ENCODE measurements at regions not wholly inside any gene's neighbourhood (a gene's known extent, or its start where the extent isn't known, plus 50 kb on each side); places are given as distances from the start of the nearest gene placed in this dataset.

DNA sequence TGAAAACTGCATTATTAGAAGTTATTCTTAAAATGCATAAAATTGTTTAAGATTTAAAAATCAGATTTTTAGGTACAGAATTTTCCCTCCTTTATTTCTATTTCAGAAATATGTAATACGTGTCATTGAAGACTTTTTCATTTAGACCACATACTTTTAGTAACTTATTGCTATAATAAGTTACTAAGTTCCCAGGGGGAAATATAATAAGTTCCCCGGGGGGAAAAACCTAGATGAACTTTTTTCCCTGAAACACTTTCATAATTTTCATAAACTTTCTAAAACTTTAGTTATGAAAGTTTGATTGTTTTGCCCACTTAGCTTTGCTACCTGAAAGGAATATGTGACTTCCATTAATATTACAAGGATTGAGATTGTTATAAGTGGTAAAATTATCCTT is 1341.5 kb upstream of the IGFBP7 start:
- no peaks in the 10 kb centered on the region for H3K27me3 ChIP-seq (replicated peaks; ENCODE audit: control insufficient read depth, insufficient read depth, low read length)
- peaks cover 9% of the 10 kb centered on the region for H3K9me3 Mint-ChIP-seq (ENCODE audit: unreplicated experiment)
- TF ChIP-seq, protein P1, sequence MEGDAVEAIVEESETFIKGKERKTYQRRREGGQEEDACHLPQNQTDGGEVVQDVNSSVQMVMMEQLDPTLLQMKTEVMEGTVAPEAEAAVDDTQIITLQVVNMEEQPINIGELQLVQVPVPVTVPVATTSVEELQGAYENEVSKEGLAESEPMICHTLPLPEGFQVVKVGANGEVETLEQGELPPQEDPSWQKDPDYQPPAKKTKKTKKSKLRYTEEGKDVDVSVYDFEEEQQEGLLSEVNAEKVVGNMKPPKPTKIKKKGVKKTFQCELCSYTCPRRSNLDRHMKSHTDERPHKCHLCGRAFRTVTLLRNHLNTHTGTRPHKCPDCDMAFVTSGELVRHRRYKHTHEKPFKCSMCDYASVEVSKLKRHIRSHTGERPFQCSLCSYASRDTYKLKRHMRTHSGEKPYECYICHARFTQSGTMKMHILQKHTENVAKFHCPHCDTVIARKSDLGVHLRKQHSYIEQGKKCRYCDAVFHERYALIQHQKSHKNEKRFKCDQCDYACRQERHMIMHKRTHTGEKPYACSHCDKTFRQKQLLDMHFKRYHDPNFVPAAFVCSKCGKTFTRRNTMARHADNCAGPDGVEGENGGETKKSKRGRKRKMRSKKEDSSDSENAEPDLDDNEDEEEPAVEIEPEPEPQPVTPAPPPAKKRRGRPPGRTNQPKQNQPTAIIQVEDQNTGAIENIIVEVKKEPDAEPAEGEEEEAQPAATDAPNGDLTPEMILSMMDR (IDR thresholded peaks at IDR 0.05; ENCODE audit: insufficient read depth in 1 of 2, low read depth in 1 of 2, low read length in 1 of 2, severe bottlenecking in 1 of 2, unreplicated experiment in 1 of 2), result no peak
- peaks cover 10% of the 10 kb centered on the region for H3K4me1 ChIP-seq
- CTCF ChIA-PET, result no interaction called here
- peaks cover 6% of the 10 kb centered on the region for H3K4me1 Mint-ChIP-seq (ENCODE audit: low read depth, unreplicated experiment)
- H3K4me3 ChIP-seq (ENCODE audit: low read depth, low read length), result no peak overlapping the region
- BruUV-seq (replicated peaks), result no TSS peak
- H3K36me3 ChIP-seq (ENCODE audit: control insufficient read depth, insufficient read depth, low read length), result no peaks in the 10 kb centered on the region
- H3K9me3 ChIP-seq, result 0 out of 2 replicates have a peak, but pooled peaks cover 2% of the 10 kb centered on the region
- H3K36me3 Mint-ChIP-seq (ENCODE audit: insufficient read depth, unreplicated experiment), result no peaks in the 10 kb centered on the region
- POLR2A ChIA-PET, result no interaction called here
- H3K27ac Mint-ChIP-seq (ENCODE audit: unreplicated experiment), result no peak overlapping the region
- H3K4me3 Mint-ChIP-seq (ENCODE audit: unreplicated experiment), result no peak overlapping the region
- intact Hi-C loops (cut with micrococcal nuclease; ENCODE audit: unreplicated experiment), result no loop called here
- no peaks in the 10 kb centered on the region for H3K27me3 Mint-ChIP-seq (ENCODE audit: insufficient read depth, unreplicated experiment)
- DNase-seq, result no peak

DNA sequence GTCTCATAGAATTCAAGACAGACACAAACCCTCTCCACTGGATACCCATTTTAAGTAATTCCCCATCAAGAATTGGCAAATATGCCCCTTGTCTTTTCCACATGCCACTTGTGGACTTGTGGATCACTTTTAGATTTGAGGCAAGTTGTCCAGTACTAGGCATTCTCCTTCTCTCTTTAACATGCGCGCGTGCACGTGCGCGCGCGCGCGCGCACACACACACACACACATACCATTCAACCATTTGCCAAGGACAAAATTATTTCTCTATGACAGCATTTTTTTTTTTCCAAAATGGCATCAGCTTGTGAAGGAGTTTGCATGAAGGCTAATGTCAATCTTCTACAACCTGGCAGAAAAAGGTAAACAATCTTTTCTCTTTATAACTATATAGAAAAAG is 1325.7 kb upstream of the IGFBP7 start:
- H3K4me1 ChIP-seq, result no peaks in the 10 kb centered on the region
- TF ChIP-seq, protein P1 (IDR thresholded peaks at IDR 0.05; ENCODE audit: insufficient read depth in 1 of 2, low read depth in 1 of 2, low read length in 1 of 2, severe bottlenecking in 1 of 2, unreplicated experiment in 1 of 2), result no peak
- no TSS peak for BruUV-seq (replicated peaks)
- CTCF ChIA-PET, result no interaction called here
- no peaks in the 10 kb centered on the region for H3K27me3 Mint-ChIP-seq (ENCODE audit: insufficient read depth, unreplicated experiment)
- H3K9me3 ChIP-seq, result no peaks in the 10 kb centered on the region
- peaks cover 5% of the 10 kb centered on the region for H3K36me3 Mint-ChIP-seq (ENCODE audit: insufficient read depth, unreplicated experiment)
- intact Hi-C loops (cut with micrococcal nuclease; ENCODE audit: unreplicated experiment), result loop anchor here (2.0 kb wide), 1 partner anchor 13 kb away; no protein-coding TSS in a partner anchor
- no peak overlapping the region for H3K4me3 Mint-ChIP-seq (ENCODE audit: unreplicated experiment)
- H3K36me3 ChIP-seq (ENCODE audit: control insufficient read depth, insufficient read depth, low read length), result no peaks in the 10 kb centered on the region
- H3K4me1 Mint-ChIP-seq (ENCODE audit: low read depth, unreplicated experiment), result no peaks in the 10 kb centered on the region
- POLR2A ChIA-PET, result no interaction called here
- H3K27me3 ChIP-seq (replicated peaks; ENCODE audit: control insufficient read depth, insufficient read depth, low read length), result no peaks in the 10 kb centered on the region
- H3K4me3 ChIP-seq (ENCODE audit: low read depth, low read length), result no peak overlapping the region
- no peak for DNase-seq
- H3K27ac Mint-ChIP-seq (ENCODE audit: unreplicated experiment), result no peak overlapping the region
- peaks cover 18% of the 10 kb centered on the region for H3K9me3 Mint-ChIP-seq (ENCODE audit: unreplicated experiment)

DNA sequence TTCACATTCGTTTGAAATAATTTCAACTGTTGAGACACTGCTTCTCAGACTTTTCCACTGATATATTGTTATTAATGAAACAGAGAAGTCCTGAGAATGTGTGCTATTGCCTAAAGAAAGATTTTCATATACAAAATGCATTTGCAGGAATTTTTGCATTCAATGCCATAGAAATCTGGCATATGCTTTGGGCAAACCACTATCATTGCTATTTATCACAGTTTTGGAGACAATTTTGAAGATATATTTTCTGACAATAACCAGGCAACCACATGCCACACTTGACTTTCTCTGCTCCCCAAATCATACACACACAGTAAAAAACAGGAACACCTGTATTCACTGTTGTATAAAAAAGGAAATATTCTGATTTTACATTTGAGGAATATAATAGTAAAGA is 1303.7 kb upstream of the IGFBP7 start:
- Mint-ChIP-seq H3K36me3 (ENCODE audit: insufficient read depth, unreplicated experiment) (no peaks in the 10 kb centered on the region), H3K4me1 (ENCODE audit: low read depth, unreplicated experiment) (no peaks in the 10 kb centered on the region), H3K27ac (ENCODE audit: unreplicated experiment) (no peak overlapping the region), H3K9me3 (ENCODE audit: unreplicated experiment) (no peaks in the 10 kb centered on the region), H3K27me3 (ENCODE audit: insufficient read depth, unreplicated experiment) (peaks cover 2% of the 10 kb centered on the region), H3K4me3 (ENCODE audit: unreplicated experiment) (no peak overlapping the region)
- BruUV-seq (replicated peaks), result no TSS peak
- intact Hi-C loops (cut with micrococcal nuclease; ENCODE audit: unreplicated experiment), result no loop called here
- CTCF ChIA-PET, result no interaction called here
- Histone ChIP-seq H3K27me3 (replicated peaks; ENCODE audit: control insufficient read depth, insufficient read depth, low read length) (no peaks in the 10 kb centered on the region), H3K4me3 (ENCODE audit: low read depth, low read length) (no peak overlapping the region), H3K36me3 (ENCODE audit: control insufficient read depth, insufficient read depth, low read length) (no peaks in the 10 kb centered on the region), H3K4me1 (no peaks in the 10 kb centered on the region), H3K9me3 (no peaks in the 10 kb centered on the region)
- POLR2A ChIA-PET, result no interaction called here
- TF ChIP-seq, protein P1 (IDR thresholded peaks at IDR 0.05; ENCODE audit: insufficient read depth in 1 of 2, low read depth in 1 of 2, low read length in 1 of 2, severe bottlenecking in 1 of 2, unreplicated experiment in 1 of 2), result no peak
- DNase-seq, result no peak

Data from Caco-2 (cell line).